ENCODE measurements at regions not wholly inside any gene's neighbourhood (a gene's known extent, or its start where the extent isn't known, plus 50 kb on each side); places are given as distances from the start of the nearest gene placed in this dataset.

GRCh38 chr14:38481952-38482678 lies 226.2 kb upstream of the CLEC14A start:
- peaks cover 9 to 25% (median 14%) of the 10 kb centered on the region in 7 donors for H3K9me3 Mint-ChIP-seq

GRCh38 chr14:38469156-38469555 lies 213.3 kb upstream of the CLEC14A start:
- H3K4me1 ChIP-seq (ENCODE audit: control insufficient read depth in 1 of 2, insufficient read depth in 2 of 2, low read length in 2 of 2) = no peaks in the 10 kb centered on the region
- no peak overlapping the region for H3K9ac ChIP-seq (ENCODE audit: insufficient read depth, low read length, poor library complexity, severe bottlenecking)
- Mint-ChIP-seq H3K27me3 (ENCODE audit: low read depth in 3 of 3) (no peaks in the 10 kb centered on the region), H3K9me3 (peaks cover 7 to 20% (median 9%) of the 10 kb centered on the region in 7 donors), H3K4me1 (no peaks in the 10 kb centered on the region), H3K4me3 (no peak overlapping the region), H3K27ac (no peak overlapping the region), H3K36me3 (no peaks in the 10 kb centered on the region)
- intact Hi-C loops (cut with micrococcal nuclease) = no loop called here
- no peak overlapping the region for H3K27ac ChIP-seq (ENCODE audit: low read depth in 1 of 2, low read length in 2 of 2)
- no peaks in the 10 kb centered on the region for H3K79me2 ChIP-seq (ENCODE audit: insufficient read depth, low read length)
- no peaks in the 10 kb centered on the region for H4K20me1 ChIP-seq (ENCODE audit: insufficient read depth, low read length)
- no peak overlapping the region for H2AFZ ChIP-seq (ENCODE audit: insufficient read depth, low read depth, low read length, poor library complexity, severe bottlenecking)
- peaks cover 18 to 22% of the 10 kb centered on the region in 2 donors for H3K9me3 ChIP-seq (replicated peaks in 1 of 2; ENCODE audit: control insufficient read depth in 1 of 2, insufficient read depth in 1 of 2, low read length in 2 of 2)
- no peak for TF ChIP-seq CTCF (IDR thresholded peaks at IDR 0.05)
- H3K4me3 ChIP-seq (replicated peaks in 1 of 3; ENCODE audit: low read depth in 2 of 3, low read length in 3 of 3) = no peak overlapping the region
- H3K36me3 ChIP-seq (replicated peaks in 1 of 2; ENCODE audit: control insufficient read depth in 1 of 2, insufficient read depth in 2 of 2, low read length in 2 of 2) = no peaks in the 10 kb centered on the region
- no peaks in the 10 kb centered on the region for H3K27me3 ChIP-seq (ENCODE audit: control insufficient read depth in 2 of 2, insufficient read depth in 2 of 2, low read length in 2 of 2)
- no CpG with 5 or more reads among the region's 2 CpGs for WGBS (ENCODE audit: insufficient coverage)
- no peak overlapping the region for H3K4me2 ChIP-seq (replicated peaks; ENCODE audit: extremely low read depth, low read length, poor library complexity, severe bottlenecking)
- no peak for DNase-seq

More at GRCh38 chr14:38481952-38482678, 226.2 kb upstream of the CLEC14A start:
- Histone ChIP-seq H3K4me2 (replicated peaks; ENCODE audit: extremely low read depth, low read length, poor library complexity, severe bottlenecking) (no peak overlapping the region), H3K9ac (ENCODE audit: insufficient read depth, low read length, poor library complexity, severe bottlenecking) (no peak overlapping the region), H3K9me3 (replicated peaks in 1 of 2; ENCODE audit: control insufficient read depth in 1 of 2, insufficient read depth in 1 of 2, low read length in 2 of 2) (peaks cover 22 to 23% of the 10 kb centered on the region in 2 donors), H2AFZ (ENCODE audit: insufficient read depth, low read depth, low read length, poor library complexity, severe bottlenecking) (no peak overlapping the region), H3K27ac (ENCODE audit: low read depth in 1 of 2, low read length in 2 of 2) (no peak overlapping the region), H3K36me3 (replicated peaks in 1 of 2; ENCODE audit: control insufficient read depth in 1 of 2, insufficient read depth in 2 of 2, low read length in 2 of 2) (no peaks in the 10 kb centered on the region), H3K4me3 (replicated peaks in 1 of 3; ENCODE audit: low read depth in 2 of 3, low read length in 3 of 3) (no peak overlapping the region), H3K79me2 (ENCODE audit: insufficient read depth, low read length) (no peaks in the 10 kb centered on the region), H3K4me1 (ENCODE audit: control insufficient read depth in 1 of 2, insufficient read depth in 2 of 2, low read length in 2 of 2) (no peaks in the 10 kb centered on the region), H3K27me3 (ENCODE audit: control insufficient read depth in 2 of 2, insufficient read depth in 2 of 2, low read length in 2 of 2) (no peaks in the 10 kb centered on the region), H4K20me1 (ENCODE audit: insufficient read depth, low read length) (no peaks in the 10 kb centered on the region)
- no peak for TF ChIP-seq CTCF (IDR thresholded peaks at IDR 0.05)
- Mint-ChIP-seq H3K4me1 (no peaks in the 10 kb centered on the region), H3K36me3 (no peaks in the 10 kb centered on the region), H3K4me3 (no peak overlapping the region), H3K27ac (no peak overlapping the region), H3K27me3 (ENCODE audit: low read depth in 3 of 3) (peaks cover 0 to 3% (median 1%) of the 10 kb centered on the region in 3 donors)
- no CpG with 5 or more reads among the region's 2 CpGs for WGBS (ENCODE audit: insufficient coverage)
- intact Hi-C loops (cut with micrococcal nuclease) = no loop called here
- no peak for DNase-seq
